Effector CD4-positive, alpha-beta T cell (primary cell): ENCODE measurements at regions not wholly inside any gene's neighbourhood (a gene's known extent, or its start where the extent isn't known, plus 50 kb on each side); places are given as distances from the start of the nearest gene placed in this dataset.
"Not testable (repeated sequence)": the region's sequence is repeated elsewhere in the genome, so short reads cannot be mapped to it uniquely, and the experiment has no call there.

Experiments used
- DNase-seq: peaks from one replicate; pipeline ENCODE4 v3.0.0-alpha.2; 2020

GRCh38 chr21:7743940-7744339 is 2777.4 kb upstream of the TPTE start:
- not testable (repeated sequence) for DNase-seq

- DNase-seq: not testable (repeated sequence)
Measured at GRCh38 chr21:7744406-7745099, 2776.8 kb upstream of the TPTE start.

- not testable (repeated sequence) for DNase-seq
Measured at GRCh38 chr21:7745100-7745450, 2776.3 kb upstream of the TPTE start.

GRCh38 chr21:7747964-7748363 is 2773.4 kb upstream of the TPTE start:
- DNase-seq: not testable (repeated sequence)

- not testable (repeated sequence) for DNase-seq
Measured at GRCh38 chr21:7752611-7753010, 2768.8 kb upstream of the TPTE start.

GRCh38 chr21:7753380-7753877 is 2768.0 kb upstream of the TPTE start:
- not testable (repeated sequence) for DNase-seq

- not testable (repeated sequence) for DNase-seq
Measured at GRCh38 chr21:7769985-7770384, 2751.4 kb upstream of the TPTE start.

GRCh38 chr21:7774219-7774618 is 2747.2 kb upstream of the TPTE start:
- DNase-seq: not testable (repeated sequence)

GRCh38 chr21:7775327-7775984 is 2745.9 kb upstream of the TPTE start:
- DNase-seq: peak; percentile 1

GRCh38 chr21:7776035-7776434 is 2745.3 kb upstream of the TPTE start:
- not testable (repeated sequence) for DNase-seq

- DNase-seq: not testable (repeated sequence)
Measured at GRCh38 chr21:7776622-7777021, 2744.8 kb upstream of the TPTE start.

GRCh38 chr21:7777289-7777688 is 2744.1 kb upstream of the TPTE start:
- not testable (repeated sequence) for DNase-seq

- DNase-seq: not testable (repeated sequence)
Measured at GRCh38 chr21:7787427-7788078, 2733.8 kb upstream of the TPTE start.

- DNase-seq: not testable (repeated sequence)
Measured at GRCh38 chr21:7793797-7794196, 2727.6 kb upstream of the TPTE start.

- DNase-seq: not testable (repeated sequence)
Measured at GRCh38 chr21:7797328-7797727, 2724.1 kb upstream of the TPTE start.

GRCh38 chr21:7798446-7798845 is 2722.9 kb upstream of the TPTE start:
- DNase-seq: not testable (repeated sequence)

GRCh38 chr21:7799697-7800096 is 2721.7 kb upstream of the TPTE start:
- not testable (repeated sequence) for DNase-seq

- not testable (repeated sequence) for DNase-seq
Measured at GRCh38 chr21:7813475-7813874, 2707.9 kb upstream of the TPTE start.

GRCh38 chr21:7817013-7817412 is 2704.4 kb upstream of the TPTE start:
- not testable (repeated sequence) for DNase-seq

- not testable (repeated sequence) for DNase-seq
Measured at GRCh38 chr21:7819301-7819700, 2702.1 kb upstream of the TPTE start.

- not testable (repeated sequence) for DNase-seq
Measured at GRCh38 chr21:7825627-7826026, 2695.8 kb upstream of the TPTE start.

- DNase-seq: not testable (repeated sequence)
Measured at GRCh38 chr21:7826174-7826573, 2695.2 kb upstream of the TPTE start.

- DNase-seq: not testable (repeated sequence)
Measured at GRCh38 chr21:7828260-7828659, 2693.1 kb upstream of the TPTE start.

GRCh38 chr21:7829411-7829810 is 2692.0 kb upstream of the TPTE start:
- not testable (repeated sequence) for DNase-seq
